AG04449 (cell line): ENCODE measurements at regions not wholly inside any gene's neighbourhood (a gene's known extent, or its start where the extent isn't known, plus 50 kb on each side); places are given as distances from the start of the nearest gene placed in this dataset.

ENCODE experiments used
- CTCF ChIA-PET: fragments of 350-600 bp; formaldehyde crosslinking; extraction: SDS; loops from one replicate; lab custom pipeline; 2021; ENCODE audit warnings: antibody characterized with exemption; lab: Yijun Ruan, JAX
- POLR2A ChIA-PET: fragments of 400-600, 350-600 bp; formaldehyde crosslinking; extraction: SDS; loops from one replicate; lab custom pipeline; 2020; ENCODE audit warnings: antibody characterized with exemption, inconsistent platforms; lab: Yijun Ruan, JAX
- DNase-seq: peaks from one replicate; pipeline ENCODE4 v3.0.0-alpha.2; 2010; ENCODE audit warnings: low read depth, low spot score
- H3K4me3 ChIP-seq: 2 replicates; pipeline ENCODE4 v1.5.1; 2011; ENCODE audit warnings: low read depth, mild to moderate bottlenecking, control low read depth, low read length
- CTCF ChIP-seq: IDR thresholded peaks from one replicate; pipeline ENCODE4 v1.5.1; 2011; ENCODE audit warnings: mild to moderate bottlenecking, moderate library complexity, low read length, control low read depth, inconsistent platforms; ENCODE audit not compliant: insufficient read depth; ENCODE audit errors: missing control alignments

- DNase-seq, result no peak
- ChIA-PET POLR2A (no interaction called here), CTCF (no interaction called here)
- TF ChIP-seq CTCF, result no peak
- no peak overlapping the region for H3K4me3 ChIP-seq
Observed at GRCh38 chr4:177770776-177771175, 328.5 kb upstream of the AGA start.

- no peak for TF ChIP-seq CTCF
- CTCF ChIA-PET, result no interaction called here
- H3K4me3 ChIP-seq, result no peak overlapping the region
- DNase-seq, result no peak
- POLR2A ChIA-PET, result no interaction called here
Observed at GRCh38 chr4:177771645-177772044, 329.4 kb upstream of the AGA start.

- DNase-seq, result no peak
- H3K4me3 ChIP-seq, result no peak overlapping the region
- ChIA-PET CTCF (no interaction called here), POLR2A (no interaction called here)
- no peak for TF ChIP-seq CTCF
Observed at GRCh38 chr4:177778623-177779022, 336.4 kb upstream of the AGA start.

- H3K4me3 ChIP-seq, result no peak overlapping the region
- TF ChIP-seq CTCF, result no peak
- DNase-seq, result no peak
- POLR2A ChIA-PET, result no interaction called here
- CTCF ChIA-PET, result no interaction called here
Observed at GRCh38 chr4:177785000-177785399, 342.8 kb upstream of the AGA start.

GRCh38 chr4:177789610-177790009 lies 347.4 kb upstream of the AGA start:
- CTCF ChIA-PET, result no interaction called here
- H3K4me3 ChIP-seq, result no peak overlapping the region
- POLR2A ChIA-PET, result no interaction called here
- DNase-seq, result no peak
- TF ChIP-seq CTCF, result no peak

GRCh38 chr4:177791188-177791587 lies 349.0 kb upstream of the AGA start:
- no peak for DNase-seq
- TF ChIP-seq CTCF, result no peak
- CTCF ChIA-PET, result no interaction called here

GRCh38 chr4:177796841-177797240 lies 354.6 kb upstream of the AGA start:
- CTCF ChIA-PET, result no interaction called here
- POLR2A ChIA-PET, result no interaction called here
- H3K4me3 ChIP-seq, result no peak overlapping the region
- DNase-seq, result no peak
- TF ChIP-seq CTCF, result no peak

More at GRCh38 chr4:177791188-177791587, 349.0 kb upstream of the AGA start:
- H3K4me3 ChIP-seq, result no peak overlapping the region
- POLR2A ChIA-PET, result no interaction called here
